ENCODE measurements at regions not wholly inside any gene's neighbourhood (a gene's known extent, or its start where the extent isn't known, plus 50 kb on each side); places are given as distances from the start of the nearest gene placed in this dataset.

DNA sequence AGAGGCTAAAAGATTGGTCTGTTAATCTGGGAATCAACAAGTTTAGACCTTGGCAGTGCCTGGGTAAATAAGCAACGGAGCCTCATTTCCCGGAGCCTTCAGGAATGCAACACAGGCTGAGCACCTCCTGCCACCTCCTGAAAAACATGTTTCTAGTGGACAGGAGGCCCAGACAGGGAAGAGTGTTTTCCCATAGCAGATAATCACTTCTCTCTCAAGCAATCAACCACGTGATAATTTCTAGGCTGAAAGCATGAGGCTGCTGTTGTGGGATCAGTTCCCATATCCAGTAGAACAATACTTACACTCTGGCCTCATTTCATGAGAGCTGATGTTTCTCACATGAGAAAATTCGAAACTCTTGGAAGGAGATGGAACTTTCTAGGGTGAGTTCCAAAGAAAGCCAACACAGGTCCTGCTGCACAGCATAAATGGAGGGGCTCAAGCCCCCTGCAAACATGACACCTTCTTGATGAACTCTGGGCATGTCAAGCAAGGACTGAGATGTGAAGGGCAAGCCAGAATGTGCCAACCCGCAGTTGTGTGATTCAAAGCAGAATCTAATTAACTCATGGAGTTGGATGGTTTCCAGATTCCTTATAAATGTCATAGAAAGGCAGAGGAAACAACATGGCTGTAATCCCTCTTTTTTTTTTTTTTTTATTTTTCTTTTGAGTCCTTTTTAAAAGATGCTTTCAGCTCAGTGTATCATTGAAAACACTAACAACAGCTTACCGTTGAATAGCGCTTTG lies 228.5 kb upstream of the SESN3 start:
- peaks cover 0 to 2% (median 0%) of the 10 kb centered on the region in 5 experiments for H3K9me3 ChIP-seq (ENCODE audit: control extremely low read depth in 1 of 5, control insufficient read depth in 4 of 5, insufficient read depth in 2 of 5, low read depth in 1 of 5, low read length in 4 of 5)
- H3K27me3 ChIP-seq (replicated peaks in 2 of 5; ENCODE audit: control insufficient read depth in 4 of 5, insufficient read depth in 5 of 5, low read length in 4 of 5), result no peaks in the 10 kb centered on the region
- DNase-seq, result no peak
- ChIA-PET POLR2A (no interaction called here), CTCF (no interaction called here)
- no peaks in the 10 kb centered on the region for H3K36me3 ChIP-seq (ENCODE audit: control insufficient read depth in 4 of 4, insufficient read depth in 4 of 4, low read length in 3 of 4)
- no peak overlapping the region for H3K4me3 ChIP-seq (ENCODE audit: control insufficient read depth in 1 of 7, extremely low read depth in 1 of 7, insufficient read depth in 4 of 7, low read depth in 2 of 7, low read length in 6 of 7)
- H3K27ac ChIP-seq (ENCODE audit: insufficient read depth in 1 of 2, low read depth in 1 of 2, low read length in 2 of 2, poor library complexity in 1 of 2, severe bottlenecking in 2 of 2), result no peak overlapping the region
- peaks cover 0 to 6% (median 0%) of the 10 kb centered on the region in 4 experiments for H3K4me1 ChIP-seq (ENCODE audit: control extremely low read depth in 1 of 4, control insufficient read depth in 4 of 4, insufficient read depth in 4 of 4, low read length in 3 of 4)
- 100% methylated on average over 3 of the region's 7 CpGs for WGBS (ENCODE audit: insufficient coverage)

DNA sequence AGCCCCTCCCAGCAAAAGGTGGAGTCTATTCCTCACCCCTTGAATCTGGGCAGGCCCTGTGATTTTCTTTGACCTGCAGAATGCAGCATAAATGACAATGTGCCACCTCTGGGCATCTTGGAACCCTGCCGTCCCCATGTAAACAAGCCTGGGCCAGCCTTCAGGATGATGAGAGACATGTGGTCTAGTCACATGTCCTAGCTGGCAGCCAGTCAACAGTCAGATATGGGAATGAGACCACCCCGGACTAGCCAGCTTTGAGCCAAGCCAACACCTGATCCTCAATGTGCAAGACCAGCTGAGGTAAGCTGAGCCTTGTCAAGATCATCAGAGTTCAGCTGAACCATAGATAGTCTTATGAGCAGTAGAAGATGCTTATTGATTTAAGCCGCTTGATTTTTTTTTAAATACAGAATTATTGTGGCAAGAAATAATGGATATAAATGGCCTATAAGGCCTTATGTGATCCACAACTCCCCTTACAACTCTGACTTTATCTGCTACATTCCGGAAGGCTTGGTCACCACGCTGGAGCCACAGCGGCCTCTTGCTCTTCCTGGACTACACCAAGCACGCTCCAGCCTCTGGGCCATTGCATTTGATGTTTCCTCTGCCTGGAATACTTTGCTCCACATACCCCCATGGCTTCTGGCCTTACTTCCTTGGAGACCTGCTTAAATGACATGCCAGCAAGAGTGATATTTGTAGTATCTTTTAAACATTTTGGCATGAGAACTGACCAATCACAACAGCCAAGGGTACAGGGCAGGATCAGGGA lies 225.9 kb upstream of the SESN3 start:
- DNase-seq, result no peak
- WGBS (ENCODE audit: insufficient coverage), result 100% methylated on average over 2 of the region's 7 CpGs
- peaks cover 0 to 6% (median 0%) of the 10 kb centered on the region in 4 experiments for H3K4me1 ChIP-seq (ENCODE audit: control extremely low read depth in 1 of 4, control insufficient read depth in 4 of 4, insufficient read depth in 4 of 4, low read length in 3 of 4)
- ChIA-PET POLR2A (no interaction called here), CTCF (interaction anchor here (1.1 kb wide), 1 partner anchor 23 kb away, joined by 3 read pairs; no protein-coding TSS in a partner anchor)
- H3K36me3 ChIP-seq (ENCODE audit: control insufficient read depth in 4 of 4, insufficient read depth in 4 of 4, low read length in 3 of 4), result no peaks in the 10 kb centered on the region
- no peak overlapping the region for H3K4me3 ChIP-seq (ENCODE audit: control insufficient read depth in 1 of 7, extremely low read depth in 1 of 7, insufficient read depth in 4 of 7, low read depth in 2 of 7, low read length in 6 of 7)
- peaks cover 0 to 2% (median 0%) of the 10 kb centered on the region in 5 experiments for H3K9me3 ChIP-seq (ENCODE audit: control extremely low read depth in 1 of 5, control insufficient read depth in 4 of 5, insufficient read depth in 2 of 5, low read depth in 1 of 5, low read length in 4 of 5)
- H3K27ac ChIP-seq (ENCODE audit: insufficient read depth in 1 of 2, low read depth in 1 of 2, low read length in 2 of 2, poor library complexity in 1 of 2, severe bottlenecking in 2 of 2), result no peak overlapping the region
- H3K27me3 ChIP-seq (replicated peaks in 2 of 5; ENCODE audit: control insufficient read depth in 4 of 5, insufficient read depth in 5 of 5, low read length in 4 of 5), result no peaks in the 10 kb centered on the region

DNA sequence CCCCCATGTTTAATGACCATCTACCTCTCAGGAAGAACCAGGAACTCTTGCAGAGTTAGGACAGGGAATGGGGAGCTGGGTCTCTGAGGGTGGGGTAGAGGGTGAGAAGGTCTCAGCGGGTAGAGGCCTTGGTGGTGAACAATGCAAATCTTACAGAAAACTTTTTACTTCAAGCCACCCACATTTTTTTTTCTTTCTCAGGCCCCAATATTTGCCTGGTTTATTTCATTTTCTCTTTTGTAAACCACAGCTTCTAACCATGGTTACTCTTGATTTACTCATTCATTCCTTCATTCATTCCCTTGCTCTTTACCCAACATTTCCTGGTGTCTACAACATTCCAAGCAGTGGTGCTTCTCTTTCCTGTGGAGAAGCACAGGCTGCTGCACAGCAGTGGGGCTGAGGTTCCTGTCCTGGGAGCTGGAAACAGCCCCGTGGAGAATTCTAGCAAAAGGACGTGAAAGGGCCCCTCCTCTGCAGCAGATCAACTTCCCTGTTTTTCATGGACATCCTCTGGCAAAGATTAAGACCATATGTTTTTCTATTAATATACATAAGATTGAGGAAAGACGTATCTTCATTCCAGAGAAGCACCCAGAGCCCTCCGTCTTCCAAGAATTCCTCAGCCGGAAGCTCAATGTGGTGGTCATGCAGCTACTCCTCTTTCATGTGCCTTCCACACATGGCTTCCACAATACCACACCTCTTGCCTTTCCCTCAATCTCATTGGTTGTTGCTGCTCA lies 224.4 kb upstream of the SESN3 start:
- Histone ChIP-seq H3K27me3 (replicated peaks in 2 of 5; ENCODE audit: control insufficient read depth in 4 of 5, insufficient read depth in 5 of 5, low read length in 4 of 5) (no peaks in the 10 kb centered on the region), H3K36me3 (ENCODE audit: control insufficient read depth in 4 of 4, insufficient read depth in 4 of 4, low read length in 3 of 4) (no peaks in the 10 kb centered on the region), H3K9me3 (ENCODE audit: control extremely low read depth in 1 of 5, control insufficient read depth in 4 of 5, insufficient read depth in 2 of 5, low read depth in 1 of 5, low read length in 4 of 5) (no peaks in the 10 kb centered on the region), H3K27ac (ENCODE audit: insufficient read depth in 1 of 2, low read depth in 1 of 2, low read length in 2 of 2, poor library complexity in 1 of 2, severe bottlenecking in 2 of 2) (no peak overlapping the region), H3K4me3 (ENCODE audit: control insufficient read depth in 1 of 7, extremely low read depth in 1 of 7, insufficient read depth in 4 of 7, low read depth in 2 of 7, low read length in 6 of 7) (no peak overlapping the region), H3K4me1 (ENCODE audit: control extremely low read depth in 1 of 4, control insufficient read depth in 4 of 4, insufficient read depth in 4 of 4, low read length in 3 of 4) (no peaks in the 10 kb centered on the region)
- POLR2A ChIA-PET, result no interaction called here
- CTCF ChIA-PET, result interaction anchor here (1.1 to 1.6 kb wide), 2 partner anchors 8 to 25 kb away, joined by 3 to 6 read pairs; no protein-coding TSS in a partner anchor
- WGBS (ENCODE audit: insufficient coverage), result 96% methylated on average over 3 of the region's 6 CpGs
- DNase-seq, result no peak

DNA sequence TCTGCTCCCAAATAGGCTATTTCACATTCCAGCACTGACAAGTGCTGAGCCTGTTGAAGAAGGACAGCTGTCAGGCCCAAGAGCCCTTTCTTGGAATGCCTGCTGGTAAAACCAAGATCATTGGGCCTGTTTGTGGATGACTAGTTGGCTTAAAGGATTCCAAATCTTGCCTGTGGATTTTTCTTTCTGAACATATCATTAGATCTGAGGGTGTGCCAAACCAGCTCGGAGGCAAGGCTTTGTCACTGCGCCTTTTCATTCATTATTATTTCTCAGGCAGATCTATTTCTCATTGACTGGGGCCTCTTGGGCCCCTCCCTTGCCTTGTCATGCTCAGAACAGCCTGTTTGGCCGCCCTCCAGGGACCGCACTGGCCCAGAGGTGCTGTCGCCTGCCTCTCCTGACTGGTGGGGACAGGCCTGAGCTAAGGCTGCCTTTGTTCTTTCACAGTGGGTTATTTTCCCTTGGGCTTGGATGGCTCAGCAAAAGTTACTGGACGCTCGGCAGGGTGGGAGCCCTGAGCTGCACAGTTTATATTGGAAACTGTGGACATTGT lies 222.7 kb upstream of the SESN3 start:
- no peak overlapping the region for H3K27ac ChIP-seq (ENCODE audit: insufficient read depth in 1 of 2, low read depth in 1 of 2, low read length in 2 of 2, poor library complexity in 1 of 2, severe bottlenecking in 2 of 2)
- no peaks in the 10 kb centered on the region for H3K9me3 ChIP-seq (ENCODE audit: control extremely low read depth in 1 of 5, control insufficient read depth in 4 of 5, insufficient read depth in 2 of 5, low read depth in 1 of 5, low read length in 4 of 5)
- no peaks in the 10 kb centered on the region for H3K4me1 ChIP-seq (ENCODE audit: control extremely low read depth in 1 of 4, control insufficient read depth in 4 of 4, insufficient read depth in 4 of 4, low read length in 3 of 4)
- ChIA-PET POLR2A (no interaction called here), CTCF (interaction anchor here (0.8 to 2.4 kb wide), 4 partner anchors 10 to 206 kb away, joined by 3 to 8 read pairs (median 4); no protein-coding TSS in a partner anchor)
- peak in 1 of 3 donors; percentile 24 for DNase-seq
- WGBS (ENCODE audit: insufficient coverage), result 84% methylated on average over 5 of the region's 7 CpGs
- no peaks in the 10 kb centered on the region for H3K36me3 ChIP-seq (ENCODE audit: control insufficient read depth in 4 of 4, insufficient read depth in 4 of 4, low read length in 3 of 4)
- H3K27me3 ChIP-seq (replicated peaks in 2 of 5; ENCODE audit: control insufficient read depth in 4 of 5, insufficient read depth in 5 of 5, low read length in 4 of 5), result no peaks in the 10 kb centered on the region
- H3K4me3 ChIP-seq (ENCODE audit: control insufficient read depth in 1 of 7, extremely low read depth in 1 of 7, insufficient read depth in 4 of 7, low read depth in 2 of 7, low read length in 6 of 7), result no peak overlapping the region

DNA sequence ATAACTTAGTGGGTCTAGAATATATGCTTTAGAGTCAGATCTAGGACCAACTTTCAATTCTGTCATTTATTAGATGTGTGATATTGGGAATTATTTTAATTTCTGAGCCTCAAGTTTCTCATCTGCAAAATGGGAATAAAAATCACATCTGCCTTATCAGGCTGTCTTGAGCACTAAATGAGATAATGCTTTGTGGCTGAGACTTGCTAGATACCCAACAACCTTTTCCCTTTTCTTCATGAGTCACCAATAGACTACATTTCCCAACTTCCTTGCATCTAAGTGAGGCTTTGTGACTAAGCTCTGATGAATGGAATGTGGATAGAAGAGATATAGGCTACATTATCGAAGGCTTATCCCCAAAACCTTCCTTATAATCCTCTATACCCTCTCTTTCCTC lies 220.7 kb upstream of the SESN3 start:
- POLR2A ChIA-PET, result no interaction called here
- Histone ChIP-seq H3K4me1 (ENCODE audit: control extremely low read depth in 1 of 4, control insufficient read depth in 4 of 4, insufficient read depth in 4 of 4, low read length in 3 of 4) (no peaks in the 10 kb centered on the region), H3K27me3 (replicated peaks in 2 of 5; ENCODE audit: control insufficient read depth in 4 of 5, insufficient read depth in 5 of 5, low read length in 4 of 5) (no peaks in the 10 kb centered on the region), H3K4me3 (ENCODE audit: control insufficient read depth in 1 of 7, extremely low read depth in 1 of 7, insufficient read depth in 4 of 7, low read depth in 2 of 7, low read length in 6 of 7) (no peak overlapping the region), H3K9me3 (ENCODE audit: control extremely low read depth in 1 of 5, control insufficient read depth in 4 of 5, insufficient read depth in 2 of 5, low read depth in 1 of 5, low read length in 4 of 5) (no peaks in the 10 kb centered on the region), H3K27ac (ENCODE audit: insufficient read depth in 1 of 2, low read depth in 1 of 2, low read length in 2 of 2, poor library complexity in 1 of 2, severe bottlenecking in 2 of 2) (no peak overlapping the region), H3K36me3 (ENCODE audit: control insufficient read depth in 4 of 4, insufficient read depth in 4 of 4, low read length in 3 of 4) (no peaks in the 10 kb centered on the region)
- CTCF ChIA-PET, result no interaction called here
- WGBS (ENCODE audit: insufficient coverage), result no CpG with 5 or more reads among the region's 1 CpG
- peak in 1 of 3 donors; percentile 10 for DNase-seq

DNA sequence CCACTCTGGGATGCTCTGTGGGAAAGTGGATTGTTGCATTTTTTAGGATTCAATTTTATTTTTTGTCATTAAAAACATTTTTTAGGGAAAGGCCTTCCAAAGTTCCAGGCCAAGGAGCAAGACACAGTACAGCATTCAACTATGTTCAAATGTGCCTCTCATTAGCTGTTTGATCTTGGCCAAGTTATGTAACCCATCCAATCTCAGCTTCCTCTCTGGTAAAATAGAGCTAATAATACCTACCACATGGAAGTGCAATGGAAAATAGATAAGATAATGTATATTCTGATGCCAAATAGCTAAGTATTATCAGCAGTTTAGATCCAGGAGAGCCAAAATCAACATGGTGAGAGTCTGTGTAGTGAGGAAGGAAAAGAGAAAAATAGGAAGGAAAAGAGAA lies 220.3 kb upstream of the SESN3 start:
- POLR2A ChIA-PET, result no interaction called here

More for the DNA sequence above, 220.3 kb upstream of the SESN3 start:
- CTCF ChIA-PET, result no interaction called here
- no peak for DNase-seq
- no peak overlapping the region for H3K4me3 ChIP-seq (ENCODE audit: control insufficient read depth in 1 of 7, extremely low read depth in 1 of 7, insufficient read depth in 4 of 7, low read depth in 2 of 7, low read length in 6 of 7)
- no peaks in the 10 kb centered on the region for H3K27me3 ChIP-seq (replicated peaks in 2 of 5; ENCODE audit: control insufficient read depth in 4 of 5, insufficient read depth in 5 of 5, low read length in 4 of 5)
- no peaks in the 10 kb centered on the region for H3K36me3 ChIP-seq (ENCODE audit: control insufficient read depth in 4 of 4, insufficient read depth in 4 of 4, low read length in 3 of 4)
- H3K4me1 ChIP-seq (ENCODE audit: control extremely low read depth in 1 of 4, control insufficient read depth in 4 of 4, insufficient read depth in 4 of 4, low read length in 3 of 4), result no peaks in the 10 kb centered on the region
- H3K27ac ChIP-seq (ENCODE audit: insufficient read depth in 1 of 2, low read depth in 1 of 2, low read length in 2 of 2, poor library complexity in 1 of 2, severe bottlenecking in 2 of 2), result no peak overlapping the region
- H3K9me3 ChIP-seq (ENCODE audit: control extremely low read depth in 1 of 5, control insufficient read depth in 4 of 5, insufficient read depth in 2 of 5, low read depth in 1 of 5, low read length in 4 of 5), result no peaks in the 10 kb centered on the region
